ENCODE measurements at regions not wholly inside any gene's neighbourhood (a gene's known extent, or its start where the extent isn't known, plus 50 kb on each side); places are given as distances from the start of the nearest gene placed in this dataset.

GRCh38 chr2:18959952-18960717 is 370.8 kb upstream of the NT5C1B start:
- H3K36me3 ChIP-seq = no peaks in the 10 kb centered on the region
- no peaks in the 10 kb centered on the region for H3K9me3 ChIP-seq
- H3K4me1 ChIP-seq = peaks cover 6% of the 10 kb centered on the region
- DNase-seq (ENCODE audit: extremely low spot score in 2 of 2) = no peak
- TF ChIP-seq POLR2AphosphoS5 (IDR thresholded peaks at IDR 0.05; ENCODE audit: insufficient read depth in 1 of 2, low read depth in 1 of 2) = no peak
- TF ChIP-seq CTCF (IDR thresholded peaks at IDR 0.05) = no peak
- TF ChIP-seq POLR2A (IDR thresholded peaks at IDR 0.05) = no peak
- intact Hi-C loops (cut with DNase I) = no loop called here
- no peaks in the 10 kb centered on the region for H3K27me3 ChIP-seq
- H3K4me3 ChIP-seq = no peak overlapping the region
- no peak overlapping the region for H3K27ac ChIP-seq

- Histone ChIP-seq H3K36me3 (no peaks in the 10 kb centered on the region), H3K27me3 (no peaks in the 10 kb centered on the region)
- TF ChIP-seq POLR2A (IDR thresholded peaks at IDR 0.05) = no peak
- no peak for TF ChIP-seq POLR2AphosphoS5 (IDR thresholded peaks at IDR 0.05; ENCODE audit: insufficient read depth in 1 of 2, low read depth in 1 of 2)
- TF ChIP-seq CTCF (IDR thresholded peaks at IDR 0.05) = no peak
Observed at GRCh38 chr2:18959200-18959599, 369.8 kb upstream of the NT5C1B start.

GRCh38 chr2:18957909-18958308 is 368.5 kb upstream of the NT5C1B start:
- Histone ChIP-seq H3K36me3 (no peaks in the 10 kb centered on the region), H3K9me3 (no peaks in the 10 kb centered on the region), H3K27ac (no peak overlapping the region), H3K4me1 (peaks cover 6% of the 10 kb centered on the region), H3K27me3 (no peaks in the 10 kb centered on the region), H3K4me3 (no peak overlapping the region)
- no peak for TF ChIP-seq CTCF (IDR thresholded peaks at IDR 0.05)
- no peak for TF ChIP-seq POLR2AphosphoS5 (IDR thresholded peaks at IDR 0.05; ENCODE audit: insufficient read depth in 1 of 2, low read depth in 1 of 2)
- TF ChIP-seq POLR2A (IDR thresholded peaks at IDR 0.05) = no peak
- no peak for DNase-seq (ENCODE audit: extremely low spot score in 2 of 2)
- intact Hi-C loops (cut with DNase I) = no loop called here

More at GRCh38 chr2:18959200-18959599, 369.8 kb upstream of the NT5C1B start:
- Histone ChIP-seq H3K27ac (no peak overlapping the region), H3K9me3 (no peaks in the 10 kb centered on the region), H3K4me1 (peaks cover 6% of the 10 kb centered on the region), H3K4me3 (no peak overlapping the region)
- intact Hi-C loops (cut with DNase I) = no loop called here
- no peak for DNase-seq (ENCODE audit: extremely low spot score in 2 of 2)

- H3K4me3 ChIP-seq = no peak overlapping the region
- intact Hi-C loops (cut with DNase I) = no loop called here
Observed at GRCh38 chr2:18950361-18950851, 361.0 kb upstream of the NT5C1B start.

More at GRCh38 chr2:18950361-18950851, 361.0 kb upstream of the NT5C1B start:
- Histone ChIP-seq H3K27ac (no peak overlapping the region), H3K9me3 (no peaks in the 10 kb centered on the region), H3K36me3 (no peaks in the 10 kb centered on the region), H3K4me1 (no peaks in the 10 kb centered on the region), H3K27me3 (no peaks in the 10 kb centered on the region)
- no peak for DNase-seq (ENCODE audit: extremely low spot score in 2 of 2)
- no peak for TF ChIP-seq CTCF (IDR thresholded peaks at IDR 0.05)
- TF ChIP-seq POLR2AphosphoS5 (IDR thresholded peaks at IDR 0.05; ENCODE audit: insufficient read depth in 1 of 2, low read depth in 1 of 2) = no peak
- TF ChIP-seq POLR2A (IDR thresholded peaks at IDR 0.05) = no peak

Data from vagina (tissue), 2 donors.